Osteoblast (primary cell): ENCODE measurements at regions not wholly inside any gene's neighbourhood (a gene's known extent, or its start where the extent isn't known, plus 50 kb on each side); places are given as distances from the start of the nearest gene placed in this dataset.

Source experiments
- DNase-seq: peaks from one replicate; pipeline ENCODE4 v3.0.0; 2011; ENCODE audit warnings: low spot score, mixed read lengths; ENCODE audit not compliant: insufficient read length; ENCODE audit errors: missing footprints
- H2AFZ ChIP-seq: 2 replicates; pipeline ENCODE4 v1.6.0; 2011; ENCODE audit warnings: mild to moderate bottlenecking, low read length
- H3K27ac ChIP-seq: 2 replicates; pipeline ENCODE4 v1.5.1; 2011; ENCODE audit warnings: mild to moderate bottlenecking, low read depth, low read length, moderate library complexity
- H3K27me3 ChIP-seq: 2 replicates; pipeline ENCODE4 v1.6.0; 2012; ENCODE audit warnings: mild to moderate bottlenecking, control low read depth, inconsistent platforms, low read length, moderate library complexity; ENCODE audit not compliant: insufficient read depth
- H3K36me3 ChIP-seq: 2 replicates; pipeline ENCODE4 v1.5.1; 2011; ENCODE audit warnings: mild to moderate bottlenecking, low read length, control low read depth, moderate library complexity; ENCODE audit not compliant: insufficient read depth
- H3K4me1 ChIP-seq: 2 replicates; pipeline ENCODE4 v1.5.1; 2011; ENCODE audit warnings: mild to moderate bottlenecking, low read length, control low read depth, moderate library complexity; ENCODE audit not compliant: insufficient read depth
- H3K4me2 ChIP-seq: 2 replicates; pipeline ENCODE4 v1.6.0; 2011; ENCODE audit warnings: mild to moderate bottlenecking, low read length; ENCODE audit not compliant: insufficient read depth
- H3K4me3 ChIP-seq: fragments of 200-600 bp; sonication (generic); 3 replicates; pipeline ENCODE4 v1.5.1; 2012; ENCODE audit warnings: mild to moderate bottlenecking, low read length, inconsistent platforms; ENCODE audit not compliant: insufficient read depth
- H3K79me2 ChIP-seq: 2 replicates; pipeline ENCODE4 v1.6.0; 2012; ENCODE audit warnings: mild to moderate bottlenecking, low read length, control low read depth, inconsistent platforms; ENCODE audit not compliant: insufficient read depth
- H3K9me3 ChIP-seq: 2 replicates; pipeline ENCODE4 v1.5.1; 2011; ENCODE audit warnings: low read depth, low read length, control low read depth
- H4K20me1 ChIP-seq: 2 replicates; pipeline ENCODE4 v1.6.0; 2012; ENCODE audit warnings: mild to moderate bottlenecking, low read length, control low read depth; ENCODE audit not compliant: insufficient read depth
- TF ChIP-seq, protein P1 (sequence below): IDR thresholded peaks from 2 replicates; pipeline ENCODE4 v1.5.1; 2011; ENCODE audit warnings: mild to moderate bottlenecking, low read depth, low read length, moderate library complexity; ENCODE audit errors: extremely low read depth

- Histone ChIP-seq H3K27me3 (no peaks in the 10 kb centered on the region), H3K27ac (no peak overlapping the region), H4K20me1 (no peaks in the 10 kb centered on the region), H3K4me3 (no peak overlapping the region), H3K36me3 (no peaks in the 10 kb centered on the region), H2AFZ (no peak overlapping the region), H3K4me1 (peaks cover 7% of the 10 kb centered on the region), H3K4me2 (no peak overlapping the region), H3K9me3 (no peaks in the 10 kb centered on the region), H3K79me2 (no peaks in the 10 kb centered on the region)
- TF ChIP-seq, protein P1, sequence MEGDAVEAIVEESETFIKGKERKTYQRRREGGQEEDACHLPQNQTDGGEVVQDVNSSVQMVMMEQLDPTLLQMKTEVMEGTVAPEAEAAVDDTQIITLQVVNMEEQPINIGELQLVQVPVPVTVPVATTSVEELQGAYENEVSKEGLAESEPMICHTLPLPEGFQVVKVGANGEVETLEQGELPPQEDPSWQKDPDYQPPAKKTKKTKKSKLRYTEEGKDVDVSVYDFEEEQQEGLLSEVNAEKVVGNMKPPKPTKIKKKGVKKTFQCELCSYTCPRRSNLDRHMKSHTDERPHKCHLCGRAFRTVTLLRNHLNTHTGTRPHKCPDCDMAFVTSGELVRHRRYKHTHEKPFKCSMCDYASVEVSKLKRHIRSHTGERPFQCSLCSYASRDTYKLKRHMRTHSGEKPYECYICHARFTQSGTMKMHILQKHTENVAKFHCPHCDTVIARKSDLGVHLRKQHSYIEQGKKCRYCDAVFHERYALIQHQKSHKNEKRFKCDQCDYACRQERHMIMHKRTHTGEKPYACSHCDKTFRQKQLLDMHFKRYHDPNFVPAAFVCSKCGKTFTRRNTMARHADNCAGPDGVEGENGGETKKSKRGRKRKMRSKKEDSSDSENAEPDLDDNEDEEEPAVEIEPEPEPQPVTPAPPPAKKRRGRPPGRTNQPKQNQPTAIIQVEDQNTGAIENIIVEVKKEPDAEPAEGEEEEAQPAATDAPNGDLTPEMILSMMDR, result no peak
- no peak for DNase-seq
These were observed 437.0 kb downstream of the TUSC7 start for GRCh38 chr3:117146571-117146970.

- TF ChIP-seq, protein P1, result no peak
- H3K4me3 ChIP-seq, result no peak overlapping the region
These were observed 440.0 kb downstream of the TUSC7 start for GRCh38 chr3:117149584-117149983.

DNA sequence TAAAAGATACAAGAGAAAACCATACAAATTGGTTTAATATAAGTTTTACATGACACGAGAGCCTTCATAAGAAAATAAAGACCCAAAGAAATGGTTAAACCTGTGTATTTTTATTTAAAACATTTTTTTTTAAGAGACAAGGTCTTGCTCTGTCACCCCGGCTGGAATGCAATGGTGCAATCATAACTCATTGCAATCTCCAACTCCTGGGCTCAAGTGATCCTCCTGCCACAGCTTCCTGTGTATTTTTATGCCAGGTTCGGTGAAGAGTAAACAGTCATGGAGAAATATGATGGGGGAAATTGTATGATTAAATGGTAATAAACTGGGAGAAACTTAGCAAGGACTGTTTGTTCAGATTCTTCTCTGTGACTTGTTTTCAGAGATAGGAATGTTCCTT lies 441.0 kb downstream of the TUSC7 start:
- no peaks in the 10 kb centered on the region for H3K4me1 ChIP-seq
- H4K20me1 ChIP-seq, result no peaks in the 10 kb centered on the region
- no peak for DNase-seq
- no peak overlapping the region for H3K27ac ChIP-seq
- H2AFZ ChIP-seq, result no peak overlapping the region
- H3K4me3 ChIP-seq, result no peak overlapping the region
- TF ChIP-seq, protein P1, result no peak
- H3K36me3 ChIP-seq, result no peaks in the 10 kb centered on the region
- H3K27me3 ChIP-seq, result no peaks in the 10 kb centered on the region
- H3K9me3 ChIP-seq, result no peaks in the 10 kb centered on the region
- no peak overlapping the region for H3K4me2 ChIP-seq
- H3K79me2 ChIP-seq, result no peaks in the 10 kb centered on the region

More at GRCh38 chr3:117149584-117149983, 440.0 kb downstream of the TUSC7 start:
- DNase-seq, result no peak
- peaks cover 6% of the 10 kb centered on the region for H3K4me1 ChIP-seq
- H3K27ac ChIP-seq, result no peak overlapping the region
- H3K79me2 ChIP-seq, result no peaks in the 10 kb centered on the region
- H2AFZ ChIP-seq, result no peak overlapping the region
- H3K36me3 ChIP-seq, result no peaks in the 10 kb centered on the region
- no peaks in the 10 kb centered on the region for H3K9me3 ChIP-seq
- no peak overlapping the region for H3K4me2 ChIP-seq
- H4K20me1 ChIP-seq, result no peaks in the 10 kb centered on the region
- no peaks in the 10 kb centered on the region for H3K27me3 ChIP-seq

DNA sequence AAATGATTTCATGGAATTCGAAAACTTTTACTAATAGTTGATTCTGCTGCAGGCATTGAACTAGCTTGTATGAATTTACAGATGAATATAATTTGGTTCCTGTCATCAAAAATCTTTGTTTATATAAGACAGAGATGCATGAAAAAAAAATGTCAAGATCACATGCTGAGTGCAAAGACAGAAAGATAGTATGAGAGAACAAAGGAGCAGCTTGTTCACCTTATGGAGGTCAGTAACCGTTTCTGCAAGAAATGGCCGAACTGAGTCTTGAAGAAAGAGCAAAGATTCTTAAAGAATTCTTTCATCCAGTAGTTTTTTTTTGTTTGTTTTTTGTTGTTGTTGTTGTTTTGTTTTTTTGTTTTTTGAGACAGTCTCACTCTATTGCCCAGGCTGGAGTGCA lies 450.6 kb downstream of the TUSC7 start:
- Histone ChIP-seq H3K27ac (no peak overlapping the region), H3K36me3 (no peaks in the 10 kb centered on the region), H3K4me1 (no peaks in the 10 kb centered on the region), H2AFZ (no peak overlapping the region), H3K4me3 (no peak overlapping the region), H3K4me2 (no peak overlapping the region), H3K27me3 (no peaks in the 10 kb centered on the region), H3K9me3 (no peaks in the 10 kb centered on the region), H3K79me2 (no peaks in the 10 kb centered on the region), H4K20me1 (no peaks in the 10 kb centered on the region)
- DNase-seq, result no peak
- TF ChIP-seq, protein P1, result no peak
